GM21737 (cell line): ENCODE measurements at regions not wholly inside any gene's neighbourhood (a gene's known extent, or its start where the extent isn't known, plus 50 kb on each side); places are given as distances from the start of the nearest gene placed in this dataset.

ENCODE experiments used
- ATAC-seq: cut with Tn5 transposase; IDR thresholded peaks from one replicate; pipeline ENCODE4 v1.9.1; 2021; ENCODE audit warnings: mild to moderate bottlenecking, moderate library complexity; ENCODE audit not compliant: unreplicated experiment

GRCh38 chr2:21676041-21676440, 552.3 kb downstream of the TDRD15 start:
- no peak for ATAC-seq

GRCh38 chr2:21676676-21677075, 552.9 kb downstream of the TDRD15 start:
- no peak for ATAC-seq

- no peak for ATAC-seq
Observed at GRCh38 chr2:21683838-21684237, 560.1 kb downstream of the TDRD15 start.

- no peak for ATAC-seq
Observed at GRCh38 chr2:21687589-21687988, 563.8 kb downstream of the TDRD15 start.

DNA sequence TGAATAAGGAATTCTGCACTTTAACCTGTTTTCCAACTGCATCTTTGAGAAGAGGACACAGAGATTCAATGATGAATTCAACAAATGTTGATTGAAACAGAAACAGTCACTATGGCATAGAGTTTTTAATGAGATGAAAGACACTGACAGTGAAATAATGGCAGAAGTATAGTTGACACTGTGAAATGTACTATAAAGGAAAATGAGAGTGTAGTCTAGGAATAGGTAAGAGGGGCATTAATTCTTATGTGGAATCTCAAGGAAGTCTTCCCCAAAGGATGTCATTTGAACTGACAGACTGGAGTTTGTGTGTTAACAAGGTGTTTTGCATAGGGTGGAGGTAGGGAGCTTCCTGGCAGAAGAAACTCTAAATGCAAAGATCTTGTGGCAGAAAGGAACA, 566.2 kb downstream of the TDRD15 start:
- no peak for ATAC-seq

DNA sequence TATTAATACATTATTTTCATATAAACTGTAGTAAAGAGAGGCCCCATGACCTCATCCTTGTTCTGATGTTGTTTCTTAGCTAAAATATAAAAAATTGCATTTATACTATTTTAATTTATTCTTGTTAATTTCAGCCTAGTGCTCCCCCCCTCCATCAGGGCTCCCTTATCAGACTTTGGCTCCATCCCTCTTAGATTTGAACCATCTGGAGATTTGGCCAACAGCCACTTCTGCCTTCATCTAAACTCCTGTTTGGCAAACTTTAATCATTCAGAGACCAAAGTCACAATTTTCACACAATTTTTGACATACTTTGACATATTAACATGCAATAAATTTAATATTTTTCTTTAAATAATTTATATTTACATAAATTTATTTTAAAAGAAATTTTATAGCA, 569.3 kb downstream of the TDRD15 start:
- no peak for ATAC-seq

- no peak for ATAC-seq
Observed at GRCh38 chr2:21694079-21694878, 570.5 kb downstream of the TDRD15 start.

DNA sequence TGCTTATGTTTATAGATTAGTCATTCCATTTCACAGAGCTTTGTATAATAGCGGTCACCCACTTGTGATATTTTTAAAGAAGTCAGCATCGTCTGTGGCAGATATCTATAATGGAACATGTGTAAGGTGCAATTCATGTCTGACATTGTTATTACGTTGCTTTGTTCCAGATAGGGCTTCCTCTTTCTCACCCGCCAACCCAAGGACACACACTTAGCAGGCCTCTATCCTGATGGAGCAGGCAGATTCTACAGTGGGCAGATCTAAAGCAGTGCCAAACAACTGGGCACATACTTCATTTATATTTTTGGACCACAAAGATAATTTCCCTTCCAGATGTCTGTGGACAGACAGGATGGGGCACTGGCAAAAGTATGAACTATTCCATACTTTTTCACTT, 573.1 kb downstream of the TDRD15 start:
- ATAC-seq, result no peak

DNA sequence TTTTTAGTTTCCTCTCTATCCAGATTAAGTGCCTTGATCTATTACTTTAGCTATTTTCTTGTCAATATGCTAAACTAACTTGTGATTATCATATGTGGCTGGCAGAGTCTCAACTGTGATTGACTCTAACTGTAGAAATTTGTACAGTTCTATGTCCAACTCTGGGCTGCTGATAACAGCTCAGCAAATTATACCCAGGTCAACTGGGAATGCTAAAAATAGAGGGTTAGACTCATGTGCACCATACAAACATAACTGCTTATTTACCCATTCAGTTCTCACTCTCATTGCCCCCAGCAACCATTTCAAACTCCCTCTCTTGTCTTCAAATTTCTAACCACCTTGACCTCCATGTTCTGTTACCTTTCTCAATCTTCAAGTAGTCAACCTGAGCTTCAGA, 576.9 kb downstream of the TDRD15 start:
- no peak for ATAC-seq

DNA sequence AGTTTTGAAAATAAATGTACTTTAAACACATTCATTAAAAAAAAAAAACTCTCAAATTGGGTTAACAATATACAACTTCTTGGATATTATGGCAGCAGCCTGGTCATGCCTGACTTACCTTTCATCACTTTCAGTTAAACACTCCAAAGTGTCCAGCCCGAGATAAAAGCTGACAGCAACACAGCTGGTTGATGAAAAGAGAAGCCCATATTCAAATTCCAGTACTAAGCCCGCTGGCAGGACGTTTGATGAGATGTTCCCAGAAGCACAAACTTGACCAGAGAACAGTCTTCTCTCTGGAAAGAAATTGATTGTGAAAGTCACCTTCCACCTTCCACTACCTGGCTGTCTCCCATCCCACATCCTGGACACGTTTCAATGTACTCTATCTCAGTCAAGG, 586.3 kb downstream of the TDRD15 start:
- no peak for ATAC-seq

- ATAC-seq, result no peak
Observed at GRCh38 chr2:21710496-21710895, 586.7 kb downstream of the TDRD15 start.

- no peak for ATAC-seq
Observed at GRCh38 chr2:21715887-21716286, 592.1 kb downstream of the TDRD15 start.

DNA sequence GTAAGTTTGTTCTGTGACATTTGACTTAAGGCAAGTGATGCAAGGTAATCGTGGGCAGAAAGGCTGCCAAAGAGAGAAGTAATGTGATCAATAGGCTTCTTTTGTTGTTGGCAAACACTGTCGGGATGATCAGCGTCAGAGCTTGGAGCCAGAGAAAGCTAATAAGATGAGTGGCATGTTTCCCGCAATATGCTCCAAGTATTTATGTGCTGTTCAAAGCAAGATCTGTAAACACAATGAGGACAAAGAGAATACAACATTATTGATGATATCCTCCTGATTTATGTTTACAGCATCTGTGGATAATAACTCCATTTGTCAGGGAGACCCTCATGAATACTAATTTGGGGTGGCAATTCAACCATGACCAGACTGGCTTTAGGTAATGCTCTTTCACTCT, 603.3 kb downstream of the TDRD15 start:
- ATAC-seq, result no peak

- no peak for ATAC-seq
Observed at GRCh38 chr2:21728133-21728532, 604.4 kb downstream of the TDRD15 start.

GRCh38 chr2:21730141-21730540, 606.4 kb downstream of the TDRD15 start:
- no peak for ATAC-seq

DNA sequence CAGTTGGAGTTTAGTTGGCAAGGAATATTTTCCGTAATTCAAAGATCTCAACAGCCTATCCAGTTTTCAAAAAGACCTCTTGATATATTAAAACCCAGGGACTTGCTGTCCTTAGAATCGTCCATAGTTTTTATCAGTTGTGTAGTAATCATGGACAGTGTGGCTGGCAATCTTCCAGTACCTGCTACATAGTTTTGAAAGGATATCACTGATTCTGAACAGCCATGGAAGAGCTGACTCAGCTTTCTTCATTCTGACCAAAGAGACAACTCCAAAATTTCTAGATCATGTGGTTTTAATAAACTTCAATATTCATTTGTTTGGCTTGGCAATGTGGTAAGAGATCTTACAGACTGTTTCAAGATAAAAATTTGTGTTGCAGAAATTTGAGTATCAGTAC, 616.7 kb downstream of the TDRD15 start:
- ATAC-seq, result no peak

- no peak for ATAC-seq
Observed at GRCh38 chr2:21746499-21746898, 622.7 kb downstream of the TDRD15 start.

DNA sequence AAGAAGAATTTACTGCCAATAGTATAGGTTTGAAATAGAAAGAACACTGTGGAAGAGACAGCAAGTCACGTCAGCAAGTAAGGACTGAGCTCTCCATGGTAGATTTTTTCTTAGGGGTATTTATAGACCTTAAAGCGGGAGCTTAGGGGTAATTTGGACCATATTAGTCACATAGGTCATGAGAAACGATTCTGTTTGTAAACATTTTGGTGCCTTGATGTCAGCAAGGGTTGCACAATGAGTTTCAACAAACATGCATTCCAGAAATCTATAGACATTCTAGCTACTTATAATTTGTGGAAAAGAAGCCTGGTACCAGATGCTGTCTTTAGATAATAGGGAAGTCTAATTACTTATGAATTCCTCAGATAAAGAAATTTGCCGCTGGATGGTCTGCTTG, 624.7 kb downstream of the TDRD15 start:
- no peak for ATAC-seq

DNA sequence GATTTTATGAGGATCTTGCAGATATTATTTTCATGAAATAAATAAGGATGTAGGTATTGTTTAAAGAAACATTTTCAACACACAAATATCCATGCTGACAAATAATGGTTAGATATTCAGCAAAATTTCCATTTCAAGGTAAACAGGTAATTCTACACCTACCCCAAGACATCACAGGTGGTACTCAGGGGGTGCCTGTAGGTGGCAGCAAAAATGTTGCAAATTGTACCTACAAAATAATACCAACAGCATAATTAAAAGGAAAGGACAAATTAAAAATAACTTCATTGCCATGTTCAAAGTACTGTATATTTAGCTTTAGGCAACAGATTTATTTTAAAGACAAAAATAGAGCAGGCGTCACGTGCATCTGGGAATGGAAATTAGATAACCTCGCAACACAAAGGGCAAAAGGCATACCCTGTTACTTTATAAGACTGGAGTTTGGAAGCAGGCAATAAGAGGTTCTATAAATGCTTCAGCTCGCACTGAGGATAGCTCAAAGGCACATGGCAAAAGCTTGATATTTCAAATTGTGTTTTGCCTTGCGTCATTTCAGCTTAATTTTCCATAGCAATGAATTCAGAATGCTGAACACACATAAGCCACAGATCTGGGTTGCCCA, 630.5 kb downstream of the TDRD15 start:
- no peak for ATAC-seq

- no peak for ATAC-seq
Observed at GRCh38 chr2:21757805-21758430, 634.1 kb downstream of the TDRD15 start.

DNA sequence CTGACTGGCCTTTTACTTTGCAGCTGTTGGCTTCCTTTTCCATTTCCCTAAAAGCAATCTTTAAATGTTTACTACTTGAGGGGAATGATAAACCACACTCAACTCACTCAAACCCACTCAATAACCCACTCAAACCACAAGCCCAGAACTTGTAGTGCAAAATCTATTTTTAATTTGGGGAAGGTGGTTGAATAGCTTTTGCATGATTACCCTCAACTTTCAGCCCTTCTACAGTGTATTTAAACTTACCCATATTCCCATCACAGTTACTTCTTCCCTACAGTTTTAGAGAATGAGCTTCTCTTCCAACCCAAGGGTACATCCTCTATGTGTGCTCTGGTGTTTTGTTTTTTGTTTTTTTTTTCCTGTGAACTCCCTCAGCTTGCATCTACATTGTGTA, 636.1 kb downstream of the TDRD15 start:
- ATAC-seq, result no peak

- ATAC-seq, result no peak
Observed at GRCh38 chr2:21761361-21761760, 637.6 kb downstream of the TDRD15 start.
